Endometrium (tissue), 2 donors: ENCODE measurements at regions not wholly inside any gene's neighbourhood (a gene's known extent, or its start where the extent isn't known, plus 50 kb on each side); places are given as distances from the start of the nearest gene placed in this dataset.

Experiments used
- FAIRE-seq: peaks from 2 replicates; lab custom pipeline; 2012; peaks lifted over from hg19 to GRCh38; lab: Jason Lieb, UNC
- donor health status: control.
- donor health status: control.

- FAIRE-seq, result no peak
These were observed 230.2 kb downstream of the IRX1 start for GRCh38 chr5:3825531-3826451.

GRCh38 chr5:3827624-3828023, 232.0 kb downstream of the IRX1 start:
- no peak for FAIRE-seq

GRCh38 chr5:3828761-3829160, 233.1 kb downstream of the IRX1 start:
- no peak for FAIRE-seq

- no peak for FAIRE-seq
These were observed 237.9 kb downstream of the IRX1 start for GRCh38 chr5:3833566-3833965.

GRCh38 chr5:3835811-3836210, 240.2 kb downstream of the IRX1 start:
- FAIRE-seq, result no peak

- no peak for FAIRE-seq
These were observed 240.9 kb downstream of the IRX1 start for GRCh38 chr5:3836528-3836927.

GRCh38 chr5:3837506-3837905, 241.9 kb downstream of the IRX1 start:
- FAIRE-seq, result no peak

- FAIRE-seq, result no peak
These were observed 243.5 kb downstream of the IRX1 start for GRCh38 chr5:3839151-3839550.

GRCh38 chr5:3842591-3842990, 247.0 kb downstream of the IRX1 start:
- FAIRE-seq, result no peak

- no peak for FAIRE-seq
These were observed 248.1 kb downstream of the IRX1 start for GRCh38 chr5:3843706-3844105.

GRCh38 chr5:3844266-3844665, 248.6 kb downstream of the IRX1 start:
- no peak for FAIRE-seq

- FAIRE-seq, result no peak
These were observed 249.6 kb downstream of the IRX1 start for GRCh38 chr5:3845230-3845629.

GRCh38 chr5:3852161-3852916, 256.7 kb downstream of the IRX1 start:
- peak; percentile 76 for FAIRE-seq

GRCh38 chr5:3853362-3853761, 257.7 kb downstream of the IRX1 start:
- no peak for FAIRE-seq

GRCh38 chr5:3854188-3854821, 258.7 kb downstream of the IRX1 start:
- no peak for FAIRE-seq

- no peak for FAIRE-seq
These were observed 260.4 kb downstream of the IRX1 start for GRCh38 chr5:3856036-3856435.

GRCh38 chr5:3858524-3858923, 262.9 kb downstream of the IRX1 start:
- no peak for FAIRE-seq

GRCh38 chr5:3862906-3863305, 267.3 kb downstream of the IRX1 start:
- FAIRE-seq, result no peak

GRCh38 chr5:3875144-3875543, 279.5 kb downstream of the IRX1 start:
- FAIRE-seq, result no peak

GRCh38 chr5:3878267-3878666, 282.6 kb downstream of the IRX1 start:
- no peak for FAIRE-seq

- no peak for FAIRE-seq
These were observed 287.4 kb downstream of the IRX1 start for GRCh38 chr5:3883040-3883439.

- FAIRE-seq, result no peak
These were observed 291.2 kb downstream of the IRX1 start for GRCh38 chr5:3886524-3887451.
